Inferior parietal cortex (tissue), 1 donor: ENCODE measurements at regions not wholly inside any gene's neighbourhood (a gene's known extent, or its start where the extent isn't known, plus 50 kb on each side); places are given as distances from the start of the nearest gene placed in this dataset.

Source experiments
- DNase-seq: peaks from one replicate; pipeline ENCODE4 v3.0.0-alpha.2; 2016; ENCODE audit errors: extremely low spot score

DNA sequence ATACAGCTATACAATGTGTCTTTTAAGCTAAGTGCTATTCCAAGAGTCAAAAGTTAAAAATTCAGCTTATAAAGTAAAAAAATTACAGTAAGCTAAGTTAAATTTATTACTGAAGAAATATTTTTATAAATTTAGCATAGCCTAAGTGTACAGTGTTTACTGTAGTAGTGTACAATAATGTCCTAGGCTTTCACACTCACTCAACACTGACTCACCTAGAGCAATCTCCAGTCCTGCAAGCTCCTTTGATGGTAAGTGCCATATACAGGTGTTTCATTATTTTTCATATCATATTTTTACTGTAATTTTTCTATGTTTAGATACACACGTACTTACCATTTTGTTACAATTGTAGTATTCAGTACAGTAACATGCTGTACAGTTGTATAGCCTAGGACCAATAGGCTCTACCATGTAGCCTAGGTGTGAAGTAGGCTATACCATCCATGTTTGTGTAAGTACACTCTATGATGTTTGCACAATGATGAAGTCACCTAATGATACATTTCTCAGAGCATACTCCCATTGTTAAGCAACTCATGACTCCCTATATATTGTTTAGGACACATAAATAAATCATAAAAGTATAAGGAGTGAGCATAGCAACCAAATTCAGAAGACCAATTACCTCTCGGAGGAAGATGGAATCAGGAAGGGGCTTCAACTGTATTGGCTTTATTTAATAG, 165.1 kb upstream of the SLC30A5 start:
- no peak for DNase-seq

DNA sequence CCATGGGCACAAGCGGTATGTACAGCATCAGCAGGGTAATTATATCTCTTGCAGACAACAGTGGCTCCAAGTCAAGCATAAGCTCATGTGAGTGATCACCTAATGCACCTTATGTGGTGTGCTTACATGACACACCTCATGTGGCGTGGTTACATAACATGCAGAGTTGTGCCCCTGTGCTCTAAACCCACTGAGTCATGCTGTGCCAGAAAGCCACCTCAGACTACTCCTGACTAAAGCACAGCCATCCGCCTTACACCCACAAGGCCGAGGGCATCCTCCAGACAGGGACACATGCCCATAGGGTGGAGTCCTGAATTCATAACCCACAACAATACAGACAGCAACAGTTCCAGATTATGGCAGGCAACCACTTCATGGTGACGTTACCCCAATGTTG, 163.7 kb upstream of the SLC30A5 start:
- DNase-seq = no peak

DNA sequence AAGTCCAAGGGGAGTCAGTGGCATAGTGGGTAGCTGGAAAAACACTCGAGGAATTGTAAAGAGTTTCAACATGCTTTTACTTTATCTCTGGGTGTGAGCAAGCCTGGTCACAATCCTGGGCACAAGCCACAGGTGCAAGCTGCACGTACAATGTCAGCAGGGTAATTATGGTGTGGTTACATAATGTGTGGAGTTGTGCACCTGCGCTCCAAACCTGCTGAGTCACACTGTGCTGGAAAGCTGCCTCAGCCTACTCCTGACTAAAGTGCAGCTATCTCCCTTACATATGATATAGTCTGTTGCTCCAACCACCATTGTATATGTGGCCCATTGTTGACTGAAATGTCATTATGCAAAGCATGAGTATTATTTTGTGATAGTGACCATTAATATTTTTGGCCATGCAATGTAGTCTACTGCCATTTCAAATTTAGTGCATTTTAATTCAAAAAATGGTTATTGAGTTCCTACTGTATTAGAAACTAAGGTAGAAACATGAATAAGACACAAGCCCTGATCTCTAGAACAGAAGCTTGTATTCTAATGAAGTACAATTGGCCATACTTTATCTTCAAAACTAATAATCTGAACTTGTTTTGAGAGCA, 160.9 kb upstream of the SLC30A5 start:
- no peak for DNase-seq

DNA sequence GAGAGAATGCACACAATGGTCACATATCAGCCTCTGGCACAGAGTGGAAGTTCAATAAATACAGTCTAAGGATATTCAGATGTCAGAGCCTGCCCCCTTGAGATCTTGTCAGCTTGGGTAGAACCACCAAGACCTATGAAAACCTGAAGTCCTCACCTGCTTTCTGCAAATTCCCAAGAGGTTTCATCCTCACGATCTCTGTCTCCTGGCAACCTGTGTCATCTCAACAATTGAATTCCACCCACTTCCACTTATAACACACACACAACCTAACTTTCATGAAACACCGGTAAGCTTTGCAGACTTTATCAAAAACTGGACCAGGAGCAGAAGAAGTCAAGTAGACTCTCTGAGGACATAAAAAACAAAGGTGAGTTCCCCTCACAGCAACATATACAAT, 151.6 kb upstream of the SLC30A5 start:
- no peak for DNase-seq

DNA sequence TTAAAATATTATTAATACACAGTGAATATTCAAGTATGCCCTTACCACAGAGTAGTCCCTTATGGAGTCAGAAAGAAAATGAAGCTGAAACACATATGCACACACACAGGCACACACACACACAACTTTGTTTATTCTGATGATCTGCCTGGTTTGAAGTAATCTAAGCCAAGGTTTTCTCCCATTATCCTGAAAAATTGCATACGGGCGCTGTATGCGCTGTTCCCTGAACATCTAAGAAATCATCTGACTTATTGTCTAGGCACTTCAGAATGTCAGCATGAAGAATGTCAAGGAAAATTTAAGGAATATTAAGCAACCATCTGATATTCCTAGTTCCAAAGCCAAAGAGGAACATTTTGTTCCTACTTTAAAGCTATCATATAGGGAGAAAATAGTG, 147.1 kb upstream of the SLC30A5 start:
- DNase-seq = no peak

DNA sequence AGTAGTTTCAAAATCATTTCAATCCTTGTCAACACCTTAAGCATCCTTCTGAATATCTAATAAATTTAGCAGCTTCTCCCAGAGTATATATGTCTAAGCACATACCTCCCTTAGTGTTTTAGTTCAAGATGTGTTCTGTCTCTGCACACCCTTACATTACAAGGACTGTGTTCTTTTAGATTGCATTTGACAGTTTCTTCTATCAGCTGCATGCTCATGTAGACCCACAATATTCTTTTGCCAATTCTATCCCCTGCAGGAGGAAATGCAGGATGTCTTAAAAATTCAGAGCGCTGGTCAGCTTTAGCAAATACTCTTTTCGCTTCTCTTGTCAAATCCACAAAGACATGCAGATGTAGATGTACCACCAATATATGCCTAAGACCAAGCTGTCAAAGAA, 145.8 kb upstream of the SLC30A5 start:
- DNase-seq = no peak

DNA sequence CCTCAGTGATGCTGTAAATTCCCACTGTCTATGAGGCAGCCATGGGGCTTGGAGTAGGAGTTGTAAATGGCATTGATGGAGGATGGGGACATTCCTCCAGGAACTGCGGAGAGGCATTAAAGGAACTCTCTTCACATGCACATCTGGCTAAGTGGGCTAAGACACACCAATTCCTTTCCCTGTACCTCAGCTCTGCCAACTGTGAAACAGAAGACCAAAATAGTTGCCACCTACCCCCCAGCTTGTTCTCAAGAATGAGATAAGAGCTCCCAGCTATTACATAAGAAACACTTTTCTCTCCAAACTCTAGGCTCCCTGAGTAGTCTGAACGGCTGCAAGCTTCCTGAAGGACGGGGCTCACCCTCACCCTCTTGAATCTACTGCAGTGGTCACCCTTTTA, 144.6 kb upstream of the SLC30A5 start:
- DNase-seq = peak; percentile 67

DNA sequence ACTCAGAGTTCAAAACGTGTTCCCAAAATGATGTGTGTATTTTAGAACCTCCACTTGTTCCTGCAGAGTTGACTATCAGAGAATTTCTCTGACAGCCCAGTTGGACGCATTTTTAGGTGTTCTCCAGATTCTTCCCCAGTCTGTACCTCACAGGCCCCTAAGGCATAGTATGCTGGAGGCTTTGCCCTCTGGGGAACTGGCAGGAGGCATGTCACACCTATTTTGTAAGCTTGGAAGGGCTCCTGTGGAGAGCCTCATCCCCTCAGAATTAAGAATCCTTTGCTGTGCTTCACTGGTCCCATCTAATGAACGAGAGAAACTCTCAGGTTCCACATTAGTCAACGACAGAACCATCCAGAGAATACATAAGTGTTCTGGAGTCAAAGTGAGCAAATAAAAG, 144.1 kb upstream of the SLC30A5 start:
- no peak for DNase-seq

DNA sequence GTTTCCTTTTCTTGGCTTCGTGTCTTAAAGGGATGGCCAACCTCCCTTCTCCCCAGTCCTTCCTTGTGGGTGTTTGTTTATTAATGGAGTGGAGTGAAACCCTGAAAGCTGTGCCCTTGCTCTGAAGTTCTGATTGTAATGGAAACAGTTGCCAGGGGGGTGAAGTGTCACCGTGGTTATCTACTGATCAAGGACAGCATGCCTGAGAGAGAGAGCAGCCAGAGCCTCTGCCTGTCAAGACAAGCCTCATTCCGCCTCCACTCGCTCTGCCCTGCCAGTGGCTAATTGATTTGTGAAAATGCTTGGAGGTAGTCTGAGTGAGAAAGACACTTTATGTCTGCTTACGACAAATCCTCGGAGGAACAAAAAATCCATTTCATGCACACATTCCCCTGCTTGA, 143.7 kb upstream of the SLC30A5 start:
- DNase-seq = no peak

DNA sequence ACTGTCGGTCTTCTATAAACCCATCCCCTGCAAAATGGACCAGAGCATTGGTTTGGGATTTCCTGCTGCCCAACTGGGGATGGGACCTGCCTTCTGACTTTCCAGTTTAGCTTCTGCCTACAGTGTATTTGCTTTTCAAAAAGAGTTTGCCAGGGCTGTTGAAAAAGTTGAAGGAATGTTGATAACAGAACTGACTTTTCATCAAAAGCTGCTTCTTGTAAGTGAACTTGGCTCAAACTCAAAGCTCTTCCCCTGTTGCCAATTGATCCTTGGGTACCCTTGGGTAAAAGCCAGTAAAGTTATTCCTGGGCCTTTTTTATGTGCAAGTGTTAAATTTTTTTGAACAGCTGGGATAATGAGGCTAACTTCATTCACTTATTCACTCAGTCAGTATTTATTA, 142.9 kb upstream of the SLC30A5 start:
- no peak for DNase-seq

DNA sequence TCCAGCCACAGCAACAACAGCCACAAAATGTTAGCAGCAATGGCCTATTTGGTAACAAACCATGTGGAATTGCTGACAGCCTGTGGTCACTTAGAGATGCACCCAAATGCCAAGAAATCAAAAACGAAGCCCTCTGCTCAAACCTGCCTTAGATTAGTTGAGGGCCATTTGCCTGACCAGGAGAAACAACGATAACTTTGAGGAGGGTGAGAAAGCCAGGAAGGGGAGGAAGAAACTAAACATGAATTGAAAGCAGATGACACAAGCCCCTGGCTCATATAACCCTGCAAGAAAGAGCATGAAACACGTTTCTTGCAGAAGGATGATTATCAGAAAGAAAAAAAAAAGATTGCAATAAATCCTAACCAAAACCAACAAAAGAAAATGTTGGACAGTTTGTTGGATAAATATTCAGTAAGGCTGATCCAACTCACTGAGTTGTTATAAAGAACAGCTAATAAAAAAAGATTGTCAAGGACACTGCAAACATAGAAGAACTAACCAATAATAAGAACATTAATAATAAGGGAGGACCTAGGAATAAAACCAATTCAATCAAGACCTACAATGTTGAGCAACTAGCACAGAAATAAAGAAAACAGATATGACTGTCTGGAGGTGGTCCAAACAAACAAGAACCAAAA, 140.5 kb upstream of the SLC30A5 start:
- DNase-seq = no peak

DNA sequence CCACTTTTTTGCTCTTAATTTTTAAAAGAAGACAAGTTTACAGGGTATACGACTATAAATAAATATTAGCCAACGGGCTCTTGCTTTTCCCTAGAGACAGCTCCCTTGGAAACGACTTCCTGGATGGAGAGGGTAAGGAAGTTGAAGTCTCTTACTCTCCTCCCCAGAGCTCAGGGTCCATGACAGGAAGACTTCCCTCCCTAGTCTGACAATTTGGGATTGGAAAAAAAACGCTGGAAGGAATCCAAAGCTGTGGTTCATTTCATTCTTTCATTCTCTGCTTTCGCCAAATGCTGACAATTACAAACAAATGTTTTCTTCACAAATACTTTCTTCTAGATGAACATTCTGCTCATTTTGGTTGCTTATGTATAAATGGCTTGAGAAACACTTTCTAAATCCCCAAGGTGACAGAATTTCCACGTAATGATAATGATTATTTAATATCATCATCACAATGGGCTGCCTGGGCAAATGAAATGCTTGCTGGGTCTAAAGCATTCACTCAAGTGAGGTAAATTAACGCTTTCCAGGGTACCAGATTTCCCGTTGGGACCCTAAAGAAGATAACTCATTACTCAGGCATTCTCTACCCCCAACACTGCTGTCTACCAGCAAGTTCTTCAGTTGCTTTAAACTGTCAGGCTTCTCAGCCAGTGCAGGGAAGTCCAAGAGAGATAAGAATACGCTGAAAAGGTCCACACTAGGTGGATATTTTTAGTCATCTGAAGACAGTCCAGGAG, 139.8 kb upstream of the SLC30A5 start:
- no peak for DNase-seq

DNA sequence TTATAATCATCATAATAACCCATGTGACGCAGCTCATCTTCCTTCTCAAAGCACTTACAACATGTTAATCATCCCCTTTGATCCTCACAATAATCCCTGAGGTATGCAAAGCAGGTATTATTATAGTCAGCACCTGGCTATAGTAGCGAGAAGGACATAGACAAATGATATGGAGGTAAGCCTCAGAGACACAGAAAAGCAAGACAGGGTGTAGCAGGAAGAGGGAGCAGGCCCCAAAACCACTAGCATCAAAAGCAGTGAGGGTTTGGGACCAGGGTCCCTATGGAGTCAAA, 139.2 kb upstream of the SLC30A5 start:
- DNase-seq = no peak

DNA sequence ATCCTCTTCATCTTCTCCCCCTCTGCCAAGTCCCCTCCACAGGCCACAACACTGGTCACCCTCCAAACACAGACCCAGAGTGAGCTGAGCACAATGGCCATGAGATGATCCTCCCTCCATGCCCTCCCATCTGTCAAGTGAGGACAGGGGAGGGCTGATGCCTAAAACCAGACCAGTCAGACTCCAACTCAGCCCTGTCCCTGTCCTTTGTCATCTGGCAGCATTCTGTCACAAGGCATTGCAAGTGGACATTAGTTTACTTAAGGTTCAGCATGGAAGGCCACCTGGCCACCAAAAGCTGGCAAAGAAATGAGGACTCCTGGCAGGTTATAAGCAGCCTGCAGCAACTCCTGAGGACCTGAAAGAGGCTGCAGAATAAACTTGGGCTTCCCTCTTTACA, 136.2 kb upstream of the SLC30A5 start:
- no peak for DNase-seq

DNA sequence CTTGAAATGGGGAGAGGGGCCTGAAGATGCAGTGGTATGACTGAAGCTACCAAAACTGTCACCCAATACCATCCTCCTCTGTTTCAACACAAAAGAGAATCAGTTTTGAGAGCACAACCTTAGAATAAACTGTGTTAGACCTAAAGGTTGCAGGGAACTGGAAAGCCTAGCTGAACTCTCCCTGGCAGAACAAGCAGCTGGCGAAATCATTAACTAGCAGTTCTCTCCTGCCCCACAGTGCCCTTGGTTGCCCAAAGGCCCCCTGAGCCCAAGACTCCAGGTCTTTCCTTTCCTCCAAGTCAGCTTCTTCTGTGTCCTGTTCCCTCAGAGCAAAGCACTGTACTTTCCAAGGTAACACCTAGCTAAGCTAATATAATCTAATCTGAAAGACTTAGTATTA, 135.4 kb upstream of the SLC30A5 start:
- DNase-seq = no peak

DNA sequence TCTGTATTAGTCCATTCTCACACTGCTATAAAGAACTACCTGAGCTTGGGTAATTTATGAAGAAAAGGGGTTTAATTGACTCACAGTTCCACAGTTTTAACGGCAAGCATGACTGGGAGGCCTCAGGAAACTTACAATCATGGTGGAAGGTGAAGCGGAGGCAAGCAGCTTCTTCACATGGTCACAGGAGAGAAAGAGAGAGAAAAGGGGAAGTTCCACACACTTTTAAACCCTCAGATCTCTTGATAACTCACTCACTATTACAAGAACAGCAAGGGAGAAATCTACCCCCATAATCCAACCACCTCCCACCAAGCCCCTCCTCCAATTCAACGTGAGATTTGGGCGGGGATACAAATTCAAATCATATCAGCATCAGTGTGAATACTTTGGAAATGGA, 133.4 kb upstream of the SLC30A5 start:
- DNase-seq = no peak

DNA sequence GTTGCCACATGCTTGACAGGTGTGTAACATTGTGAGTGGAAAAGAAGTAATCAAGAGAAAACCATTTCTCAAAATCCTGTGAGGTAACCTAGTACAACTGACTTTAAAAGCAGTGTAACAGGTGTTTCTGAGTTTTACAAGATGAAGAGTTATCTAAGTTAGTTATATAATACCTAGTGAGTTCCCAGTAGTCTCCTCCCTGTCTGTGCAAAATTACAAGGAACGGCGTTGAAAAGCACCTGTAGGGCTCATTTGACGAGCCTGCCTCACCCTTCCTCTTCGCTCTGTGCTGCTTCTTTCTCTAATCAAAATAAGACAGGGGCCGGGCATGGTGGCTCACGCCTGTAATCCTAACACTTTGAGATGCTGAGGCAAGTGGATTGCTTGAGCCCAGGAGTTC, 132.9 kb upstream of the SLC30A5 start:
- DNase-seq = no peak

DNA sequence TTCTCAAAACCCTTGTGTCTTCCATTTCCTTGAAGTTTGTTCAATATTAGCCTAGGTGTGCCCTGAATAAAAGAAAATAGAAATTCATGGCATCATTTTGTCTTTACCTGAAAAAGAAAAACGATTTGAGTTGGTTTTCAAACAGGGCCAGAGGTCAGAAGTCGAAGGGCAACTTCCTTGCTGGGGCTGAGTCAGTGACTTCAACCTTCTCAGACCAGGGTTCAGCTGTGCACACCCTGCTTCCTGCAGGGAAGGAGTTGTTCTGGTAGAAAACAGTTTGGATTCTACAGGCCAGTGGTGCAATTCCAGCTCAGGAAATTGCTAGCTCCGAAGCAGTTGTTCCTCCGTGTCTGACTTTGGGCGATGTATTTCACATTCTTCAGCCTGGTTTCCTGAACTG, 132.1 kb upstream of the SLC30A5 start:
- no peak for DNase-seq

DNA sequence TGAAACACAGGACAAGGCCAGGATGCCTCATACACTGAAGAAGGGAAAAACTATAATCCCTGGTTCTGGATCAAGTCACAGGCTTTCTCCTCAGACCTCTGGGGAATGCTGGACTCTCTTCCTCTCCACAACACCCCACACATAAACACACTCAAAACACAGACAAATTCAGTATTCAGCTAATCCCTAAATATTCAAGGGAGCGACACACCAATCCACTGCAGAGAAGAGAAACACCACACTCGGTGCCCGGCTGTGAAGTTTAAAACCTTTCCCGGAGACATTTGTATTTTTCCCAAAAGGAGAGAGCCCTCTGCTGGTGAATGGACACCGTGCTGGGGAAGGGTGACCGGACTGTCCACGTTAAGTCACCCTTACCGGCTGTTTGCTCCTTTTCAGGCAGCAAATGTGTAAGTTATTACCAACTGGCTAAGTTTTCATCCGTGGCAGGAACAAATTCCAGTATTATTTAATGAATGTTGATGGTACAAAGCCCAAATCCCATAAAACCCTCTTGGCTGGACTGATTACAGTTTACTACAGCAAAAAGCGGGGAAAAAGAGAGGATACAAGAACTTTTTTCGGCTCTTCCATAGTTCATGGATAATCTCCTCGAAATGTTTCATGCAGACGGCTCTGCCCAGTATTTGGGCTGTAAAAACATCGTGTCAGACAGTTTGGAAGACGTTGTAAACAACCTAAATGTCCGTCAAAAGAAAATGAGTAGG, 130.9 kb upstream of the SLC30A5 start:
- DNase-seq = peak; percentile 93

DNA sequence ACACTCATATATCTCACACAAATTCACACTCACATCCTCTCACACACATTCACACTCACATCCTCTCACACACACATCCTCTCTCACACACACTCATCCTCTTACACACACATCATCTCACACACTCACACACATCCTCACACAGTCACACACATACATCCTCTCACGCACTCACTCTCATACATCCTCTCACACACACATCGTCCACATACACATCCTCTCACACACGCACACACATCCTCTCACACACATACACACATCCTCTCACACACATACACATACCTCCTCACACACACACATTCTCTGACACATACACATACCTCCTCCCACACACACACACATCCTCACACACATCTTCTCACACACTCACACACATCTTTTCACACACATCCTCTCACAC, 129.1 kb upstream of the SLC30A5 start:
- DNase-seq = no peak

DNA sequence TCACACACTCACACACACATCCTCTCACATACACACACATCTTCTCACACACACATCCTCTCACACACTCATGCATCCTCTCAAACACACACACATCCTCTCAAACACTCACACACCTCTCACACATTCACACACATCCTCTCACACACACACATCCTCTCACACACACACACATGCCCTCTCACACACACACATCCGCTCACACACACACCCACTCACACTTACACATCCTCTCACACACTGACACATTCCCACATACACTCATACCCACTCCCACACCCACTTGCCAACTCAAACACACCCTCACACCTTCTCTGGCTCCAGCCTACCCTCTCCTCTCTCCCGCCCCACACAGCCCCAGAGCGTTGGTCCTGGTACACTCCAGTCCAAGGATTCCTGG, 127.9 kb upstream of the SLC30A5 start:
- DNase-seq = no peak

DNA sequence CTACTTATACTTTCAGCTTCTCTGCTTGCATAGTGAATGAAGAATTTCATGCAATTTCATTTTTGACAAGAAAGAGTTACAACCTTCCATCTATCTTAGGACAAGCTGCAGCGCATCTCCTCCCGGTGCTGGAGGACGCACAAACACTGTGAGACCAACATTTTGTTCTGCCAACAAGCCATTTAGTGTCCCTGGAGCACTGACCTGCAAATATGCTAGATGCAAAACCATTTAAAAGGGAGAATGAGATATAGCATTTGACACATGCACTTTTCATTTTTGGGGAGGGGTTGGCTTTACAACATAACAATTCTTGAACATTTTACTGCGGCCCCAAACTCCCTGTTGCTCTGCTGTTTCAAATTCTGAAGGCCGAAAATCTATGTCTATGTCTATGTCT, 127.2 kb upstream of the SLC30A5 start:
- DNase-seq = no peak
